Testis (tissue), 2 donors: ENCODE measurements at regions not wholly inside any gene's neighbourhood (a gene's known extent, or its start where the extent isn't known, plus 50 kb on each side); places are given as distances from the start of the nearest gene placed in this dataset.

ENCODE experiments used
- POLR2A ChIP-seq: fragments of 450-650 bp; IDR thresholded peaks from one replicate; pipeline ENCODE4 v1.6.1; 2017; ENCODE audit warnings: antibody characterized with exemption, mild to moderate bottlenecking, moderate library complexity
- TF ChIP-seq, protein P1 (sequence below), 3 experiments: fragments of 450-650 bp in 2 of 3; fragments of 200-600 bp in 1 of 3; sonication (generic) in 1 of 3; IDR thresholded peaks; one replicate each; pipeline ENCODE4 v1.5.1; 2016 to 2019; ENCODE audit warnings: antibody characterized with exemption in 3 of 3, mild to moderate bottlenecking in 2 of 3, moderate library complexity in 1 of 3

DNA sequence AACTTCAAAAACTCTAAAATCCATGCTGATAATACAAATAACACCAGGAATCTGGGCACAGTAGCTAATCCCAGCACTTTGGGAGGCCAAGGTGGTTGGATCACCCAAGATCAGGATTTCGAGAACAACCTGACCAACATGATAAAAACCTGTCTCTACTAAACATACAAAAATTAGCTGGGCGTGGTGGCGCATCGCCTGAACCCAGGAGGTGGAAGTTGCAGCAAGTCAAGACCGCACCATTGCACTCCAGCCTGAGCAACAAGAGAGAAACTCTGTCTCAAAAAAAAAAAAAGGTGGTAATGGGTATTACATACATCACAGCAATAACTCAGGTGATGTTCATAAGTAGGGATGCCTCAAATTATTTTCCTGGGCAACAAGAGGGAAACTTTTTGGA, 315.0 kb upstream of the MEOX2 start:
- TF ChIP-seq, protein P1, sequence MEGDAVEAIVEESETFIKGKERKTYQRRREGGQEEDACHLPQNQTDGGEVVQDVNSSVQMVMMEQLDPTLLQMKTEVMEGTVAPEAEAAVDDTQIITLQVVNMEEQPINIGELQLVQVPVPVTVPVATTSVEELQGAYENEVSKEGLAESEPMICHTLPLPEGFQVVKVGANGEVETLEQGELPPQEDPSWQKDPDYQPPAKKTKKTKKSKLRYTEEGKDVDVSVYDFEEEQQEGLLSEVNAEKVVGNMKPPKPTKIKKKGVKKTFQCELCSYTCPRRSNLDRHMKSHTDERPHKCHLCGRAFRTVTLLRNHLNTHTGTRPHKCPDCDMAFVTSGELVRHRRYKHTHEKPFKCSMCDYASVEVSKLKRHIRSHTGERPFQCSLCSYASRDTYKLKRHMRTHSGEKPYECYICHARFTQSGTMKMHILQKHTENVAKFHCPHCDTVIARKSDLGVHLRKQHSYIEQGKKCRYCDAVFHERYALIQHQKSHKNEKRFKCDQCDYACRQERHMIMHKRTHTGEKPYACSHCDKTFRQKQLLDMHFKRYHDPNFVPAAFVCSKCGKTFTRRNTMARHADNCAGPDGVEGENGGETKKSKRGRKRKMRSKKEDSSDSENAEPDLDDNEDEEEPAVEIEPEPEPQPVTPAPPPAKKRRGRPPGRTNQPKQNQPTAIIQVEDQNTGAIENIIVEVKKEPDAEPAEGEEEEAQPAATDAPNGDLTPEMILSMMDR (IDR thresholded peaks at IDR 0.05): no peak
- no peak for TF ChIP-seq POLR2A
